ENCODE measurements at regions not wholly inside any gene's neighbourhood (a gene's known extent, or its start where the extent isn't known, plus 50 kb on each side); places are given as distances from the start of the nearest gene placed in this dataset.

- TF ChIP-seq POLR2A (IDR thresholded peaks at IDR 0.05) (no peak), CTCF (IDR thresholded peaks at IDR 0.05 in 4 of 5, conservative IDR thresholded peaks at IDR 0.05 in 1 of 5) (no peak)
Observed at GRCh38 chr18:44508474-44508873, 172.2 kb upstream of the SETBP1 start.
